ENCODE measurements at regions not wholly inside any gene's neighbourhood (a gene's known extent, or its start where the extent isn't known, plus 50 kb on each side); places are given as distances from the start of the nearest gene placed in this dataset.

- Histone ChIP-seq H3K79me2 (ENCODE audit: insufficient read depth, low read length) (no peaks in the 10 kb centered on the region), H3K27me3 (ENCODE audit: insufficient read depth, low read length) (no peaks in the 10 kb centered on the region), H4K20me1 (ENCODE audit: insufficient read depth, low read length) (no peaks in the 10 kb centered on the region), H3K4me2 (ENCODE audit: low read length) (no peak overlapping the region), H3K36me3 (ENCODE audit: insufficient read depth, low read length) (no peaks in the 10 kb centered on the region), H3K4me3 (ENCODE audit: insufficient read depth, low read depth, low read length) (no peak overlapping the region), H2AFZ (ENCODE audit: low read depth, low read length) (no peak overlapping the region), H3K9me3 (ENCODE audit: insufficient read depth, low read depth, low read length) (no peaks in the 10 kb centered on the region), H3K4me1 (ENCODE audit: insufficient read depth, low read length) (no peaks in the 10 kb centered on the region), H3K9ac (ENCODE audit: low read length) (no peak overlapping the region), H3K27ac (ENCODE audit: low read depth, low read length) (no peak overlapping the region)
- H3K4me1 Mint-ChIP-seq (ENCODE audit: low read depth, unreplicated experiment): no peaks in the 10 kb centered on the region
- FAIRE-seq: no peak
- no peaks in the 10 kb centered on the region for H3K36me3 Mint-ChIP-seq (ENCODE audit: low read depth, unreplicated experiment)
- DNase-seq (ENCODE audit: low read depth): no peak
- no peak overlapping the region for H3K4me3 Mint-ChIP-seq (ENCODE audit: unreplicated experiment)
- TF ChIP-seq, protein P1, sequence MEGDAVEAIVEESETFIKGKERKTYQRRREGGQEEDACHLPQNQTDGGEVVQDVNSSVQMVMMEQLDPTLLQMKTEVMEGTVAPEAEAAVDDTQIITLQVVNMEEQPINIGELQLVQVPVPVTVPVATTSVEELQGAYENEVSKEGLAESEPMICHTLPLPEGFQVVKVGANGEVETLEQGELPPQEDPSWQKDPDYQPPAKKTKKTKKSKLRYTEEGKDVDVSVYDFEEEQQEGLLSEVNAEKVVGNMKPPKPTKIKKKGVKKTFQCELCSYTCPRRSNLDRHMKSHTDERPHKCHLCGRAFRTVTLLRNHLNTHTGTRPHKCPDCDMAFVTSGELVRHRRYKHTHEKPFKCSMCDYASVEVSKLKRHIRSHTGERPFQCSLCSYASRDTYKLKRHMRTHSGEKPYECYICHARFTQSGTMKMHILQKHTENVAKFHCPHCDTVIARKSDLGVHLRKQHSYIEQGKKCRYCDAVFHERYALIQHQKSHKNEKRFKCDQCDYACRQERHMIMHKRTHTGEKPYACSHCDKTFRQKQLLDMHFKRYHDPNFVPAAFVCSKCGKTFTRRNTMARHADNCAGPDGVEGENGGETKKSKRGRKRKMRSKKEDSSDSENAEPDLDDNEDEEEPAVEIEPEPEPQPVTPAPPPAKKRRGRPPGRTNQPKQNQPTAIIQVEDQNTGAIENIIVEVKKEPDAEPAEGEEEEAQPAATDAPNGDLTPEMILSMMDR (IDR thresholded peaks at IDR 0.05; ENCODE audit: insufficient read depth, low read depth, low read length): no peak
- no peak for TF ChIP-seq EZH2 (IDR thresholded peaks at IDR 0.05; ENCODE audit: insufficient read depth, low read length)
- H3K27me3 Mint-ChIP-seq (ENCODE audit: low read depth, unreplicated experiment): no peaks in the 10 kb centered on the region
- no peaks in the 10 kb centered on the region for H3K9me3 Mint-ChIP-seq (ENCODE audit: unreplicated experiment)
- H3K27ac Mint-ChIP-seq (ENCODE audit: unreplicated experiment): no peak overlapping the region
Measured at GRCh38 chr13:109655611-109656010, 130.8 kb downstream of the IRS2 start.

DNA sequence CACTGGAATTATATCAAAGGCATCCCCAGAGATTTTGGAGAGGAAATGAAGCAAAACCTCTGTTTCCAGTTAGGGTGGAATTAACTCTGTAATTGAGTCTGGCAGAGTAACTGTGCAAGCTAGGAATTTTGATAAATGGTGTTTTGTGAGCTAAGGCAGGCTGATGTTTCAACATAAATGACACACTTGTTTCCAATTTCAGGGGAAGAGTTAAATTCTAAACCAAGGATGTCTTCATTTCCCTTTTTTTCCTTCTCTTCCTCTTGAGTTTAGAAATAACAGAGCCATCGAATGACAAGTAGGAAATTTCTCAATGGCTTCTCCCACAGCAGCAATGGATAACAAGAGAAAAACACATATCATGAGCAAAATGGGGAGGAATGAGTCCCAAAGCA, 131.2 kb downstream of the IRS2 start:
- H3K27ac Mint-ChIP-seq (ENCODE audit: unreplicated experiment): no peak overlapping the region
- no peaks in the 10 kb centered on the region for H3K27me3 ChIP-seq (ENCODE audit: insufficient read depth, low read length)
- no peak overlapping the region for H3K4me3 ChIP-seq (ENCODE audit: insufficient read depth, low read depth, low read length)
- TF ChIP-seq, protein P1 (IDR thresholded peaks at IDR 0.05; ENCODE audit: insufficient read depth, low read depth, low read length): no peak
- no peak for TF ChIP-seq EZH2 (IDR thresholded peaks at IDR 0.05; ENCODE audit: insufficient read depth, low read length)
- no peak for DNase-seq (ENCODE audit: low read depth)
- H3K36me3 ChIP-seq (ENCODE audit: insufficient read depth, low read length): no peaks in the 10 kb centered on the region
- H3K27ac ChIP-seq (ENCODE audit: low read depth, low read length): no peak overlapping the region
- no peak overlapping the region for H2AFZ ChIP-seq (ENCODE audit: low read depth, low read length)
- no peak overlapping the region for H3K4me2 ChIP-seq (ENCODE audit: low read length)
- FAIRE-seq: no peak
- H3K4me1 Mint-ChIP-seq (ENCODE audit: low read depth, unreplicated experiment): no peaks in the 10 kb centered on the region
- H3K79me2 ChIP-seq (ENCODE audit: insufficient read depth, low read length): no peaks in the 10 kb centered on the region
- no peaks in the 10 kb centered on the region for H3K27me3 Mint-ChIP-seq (ENCODE audit: low read depth, unreplicated experiment)
- H3K9me3 ChIP-seq (ENCODE audit: insufficient read depth, low read depth, low read length): no peaks in the 10 kb centered on the region
- H3K9me3 Mint-ChIP-seq (ENCODE audit: unreplicated experiment): no peaks in the 10 kb centered on the region
- no peaks in the 10 kb centered on the region for H3K4me1 ChIP-seq (ENCODE audit: insufficient read depth, low read length)
- H3K9ac ChIP-seq (ENCODE audit: low read length): no peak overlapping the region
- no peaks in the 10 kb centered on the region for H3K36me3 Mint-ChIP-seq (ENCODE audit: low read depth, unreplicated experiment)
- no peaks in the 10 kb centered on the region for H4K20me1 ChIP-seq (ENCODE audit: insufficient read depth, low read length)
- no peak overlapping the region for H3K4me3 Mint-ChIP-seq (ENCODE audit: unreplicated experiment)

DNA sequence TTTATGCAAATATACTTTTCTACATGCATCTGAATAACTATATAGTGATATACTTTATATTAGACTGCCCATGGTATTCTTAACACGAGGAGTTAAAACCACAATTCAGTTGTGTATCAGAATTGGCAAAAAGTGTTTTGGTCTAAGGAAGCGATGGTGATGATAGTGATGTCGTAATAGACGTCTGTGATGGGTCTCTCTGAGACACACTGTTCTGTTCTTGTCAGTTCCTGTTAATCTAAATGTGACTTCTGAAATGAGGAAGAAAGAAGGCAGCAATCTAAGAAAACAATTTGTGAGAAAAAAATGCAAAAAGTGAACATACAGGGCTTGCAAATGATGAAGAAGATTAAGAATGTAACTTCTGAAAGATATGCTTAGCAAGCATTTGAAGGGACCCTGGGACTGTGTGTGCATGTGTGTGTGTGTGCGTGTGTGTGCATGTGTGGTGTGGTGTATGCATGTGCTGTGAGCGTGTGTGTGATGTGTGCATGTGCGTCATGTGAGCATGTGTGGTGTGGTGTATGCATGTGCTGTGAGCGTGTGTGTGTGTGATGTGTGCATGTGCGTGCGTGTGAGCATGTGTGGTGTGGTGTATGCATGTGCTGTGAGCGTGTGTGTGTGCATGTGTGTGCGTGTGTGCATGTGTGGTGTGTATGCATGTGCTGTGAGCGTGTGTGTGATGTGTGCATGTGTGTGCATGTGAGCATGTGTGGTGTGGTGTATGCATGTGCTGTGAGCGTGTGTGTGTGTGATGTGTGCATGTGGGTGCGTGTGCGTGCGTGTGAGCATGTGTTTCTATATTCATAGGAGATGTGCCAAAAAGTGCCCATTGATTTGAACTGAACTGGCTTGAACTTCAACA, 131.8 kb downstream of the IRS2 start:
- Histone ChIP-seq H3K4me1 (ENCODE audit: insufficient read depth, low read length) (no peaks in the 10 kb centered on the region), H3K36me3 (ENCODE audit: insufficient read depth, low read length) (no peaks in the 10 kb centered on the region), H3K4me3 (ENCODE audit: insufficient read depth, low read depth, low read length) (no peak overlapping the region), H3K27ac (ENCODE audit: low read depth, low read length) (no peak overlapping the region), H3K27me3 (ENCODE audit: insufficient read depth, low read length) (no peaks in the 10 kb centered on the region), H3K9me3 (ENCODE audit: insufficient read depth, low read depth, low read length) (no peaks in the 10 kb centered on the region), H2AFZ (ENCODE audit: low read depth, low read length) (no peak overlapping the region), H3K9ac (ENCODE audit: low read length) (no peak overlapping the region), H4K20me1 (ENCODE audit: insufficient read depth, low read length) (no peaks in the 10 kb centered on the region), H3K4me2 (ENCODE audit: low read length) (no peak overlapping the region), H3K79me2 (ENCODE audit: insufficient read depth, low read length) (no peaks in the 10 kb centered on the region)
- FAIRE-seq: peak; percentile 9
- Mint-ChIP-seq H3K4me3 (ENCODE audit: unreplicated experiment) (no peak overlapping the region), H3K36me3 (ENCODE audit: low read depth, unreplicated experiment) (no peaks in the 10 kb centered on the region), H3K27me3 (ENCODE audit: low read depth, unreplicated experiment) (no peaks in the 10 kb centered on the region), H3K9me3 (ENCODE audit: unreplicated experiment) (no peaks in the 10 kb centered on the region), H3K27ac (ENCODE audit: unreplicated experiment) (no peak overlapping the region), H3K4me1 (ENCODE audit: low read depth, unreplicated experiment) (no peaks in the 10 kb centered on the region)
- no peak for DNase-seq (ENCODE audit: low read depth)
- TF ChIP-seq, protein P1 (IDR thresholded peaks at IDR 0.05; ENCODE audit: insufficient read depth, low read depth, low read length): no peak
- TF ChIP-seq EZH2 (IDR thresholded peaks at IDR 0.05; ENCODE audit: insufficient read depth, low read length): no peak
